ENCODE measurements at regions not wholly inside any gene's neighbourhood (a gene's known extent, or its start where the extent isn't known, plus 50 kb on each side); places are given as distances from the start of the nearest gene placed in this dataset.

GRCh38 chr1:232271299-232271698 lies 358.6 kb downstream of the SIPA1L2 start:
- no peaks in the 10 kb centered on the region for H3K4me1 ChIP-seq (ENCODE audit: control insufficient read depth, low read length)
- H3K4me2 ChIP-seq (ENCODE audit: low read length), result no peak overlapping the region
- H3K27ac ChIP-seq (ENCODE audit: low read depth, low read length), result no peak overlapping the region
- no peak overlapping the region for H3K4me3 ChIP-seq (ENCODE audit: low read length)
- H3K9me3 ChIP-seq (ENCODE audit: control insufficient read depth, insufficient read depth, low read length), result no peaks in the 10 kb centered on the region
- TF ChIP-seq EZH2phosphoT487 (IDR thresholded peaks at IDR 0.05; ENCODE audit: borderline replicate concordance, low read length) (no peak), CTCF (IDR thresholded peaks at IDR 0.05; ENCODE audit: low read depth, low read length, poor library complexity, severe bottlenecking) (no peak)
- H3K27me3 ChIP-seq (ENCODE audit: control insufficient read depth, low read length), result no peaks in the 10 kb centered on the region
- no peaks in the 10 kb centered on the region for H3K9me2 ChIP-seq (replicated peaks; ENCODE audit: control insufficient read depth, low read length)
- H3K36me3 ChIP-seq (ENCODE audit: control insufficient read depth, low read length), result no peaks in the 10 kb centered on the region
- H3F3A ChIP-seq (ENCODE audit: control insufficient read depth, insufficient read depth), result no peaks in the 10 kb centered on the region
- H4K20me1 ChIP-seq (ENCODE audit: control insufficient read depth, insufficient read depth, low read depth, low read length), result no peaks in the 10 kb centered on the region
- H3K79me2 ChIP-seq (ENCODE audit: control insufficient read depth, low read length), result no peaks in the 10 kb centered on the region

GRCh38 chr1:232269988-232270387 lies 359.9 kb downstream of the SIPA1L2 start:
- TF ChIP-seq EZH2phosphoT487 (IDR thresholded peaks at IDR 0.05; ENCODE audit: borderline replicate concordance, low read length) (no peak), CTCF (IDR thresholded peaks at IDR 0.05; ENCODE audit: low read depth, low read length, poor library complexity, severe bottlenecking) (no peak)
- Histone ChIP-seq H3K9me2 (replicated peaks; ENCODE audit: control insufficient read depth, low read length) (no peaks in the 10 kb centered on the region), H3K79me2 (ENCODE audit: control insufficient read depth, low read length) (no peaks in the 10 kb centered on the region), H3K4me1 (ENCODE audit: control insufficient read depth, low read length) (no peaks in the 10 kb centered on the region), H3K36me3 (ENCODE audit: control insufficient read depth, low read length) (no peaks in the 10 kb centered on the region), H3K4me2 (ENCODE audit: low read length) (no peak overlapping the region), H3K9me3 (ENCODE audit: control insufficient read depth, insufficient read depth, low read length) (no peaks in the 10 kb centered on the region), H3K27ac (ENCODE audit: low read depth, low read length) (no peak overlapping the region), H3K27me3 (ENCODE audit: control insufficient read depth, low read length) (no peaks in the 10 kb centered on the region), H3F3A (ENCODE audit: control insufficient read depth, insufficient read depth) (no peaks in the 10 kb centered on the region), H3K4me3 (ENCODE audit: low read length) (no peak overlapping the region), H4K20me1 (ENCODE audit: control insufficient read depth, insufficient read depth, low read depth, low read length) (no peaks in the 10 kb centered on the region)

GRCh38 chr1:232267837-232268598 lies 361.9 kb downstream of the SIPA1L2 start:
- Histone ChIP-seq H3K9me3 (ENCODE audit: control insufficient read depth, insufficient read depth, low read length) (no peaks in the 10 kb centered on the region), H3K4me2 (ENCODE audit: low read length) (no peak overlapping the region), H3K4me1 (ENCODE audit: control insufficient read depth, low read length) (no peaks in the 10 kb centered on the region), H4K20me1 (ENCODE audit: control insufficient read depth, insufficient read depth, low read depth, low read length) (no peaks in the 10 kb centered on the region), H3K27ac (ENCODE audit: low read depth, low read length) (no peak overlapping the region), H3K4me3 (ENCODE audit: low read length) (no peak overlapping the region), H3K27me3 (ENCODE audit: control insufficient read depth, low read length) (no peaks in the 10 kb centered on the region), H3F3A (ENCODE audit: control insufficient read depth, insufficient read depth) (no peaks in the 10 kb centered on the region), H3K79me2 (ENCODE audit: control insufficient read depth, low read length) (no peaks in the 10 kb centered on the region), H3K36me3 (ENCODE audit: control insufficient read depth, low read length) (no peaks in the 10 kb centered on the region), H3K9me2 (replicated peaks; ENCODE audit: control insufficient read depth, low read length) (no peaks in the 10 kb centered on the region)
- TF ChIP-seq EZH2phosphoT487 (IDR thresholded peaks at IDR 0.05; ENCODE audit: borderline replicate concordance, low read length), result no peak
- TF ChIP-seq CTCF (IDR thresholded peaks at IDR 0.05; ENCODE audit: low read depth, low read length, poor library complexity, severe bottlenecking), result no peak

All from DOHH2 (cell line).